ENCODE measurements at regions not wholly inside any gene's neighbourhood (a gene's known extent, or its start where the extent isn't known, plus 50 kb on each side); places are given as distances from the start of the nearest gene placed in this dataset.

DNA sequence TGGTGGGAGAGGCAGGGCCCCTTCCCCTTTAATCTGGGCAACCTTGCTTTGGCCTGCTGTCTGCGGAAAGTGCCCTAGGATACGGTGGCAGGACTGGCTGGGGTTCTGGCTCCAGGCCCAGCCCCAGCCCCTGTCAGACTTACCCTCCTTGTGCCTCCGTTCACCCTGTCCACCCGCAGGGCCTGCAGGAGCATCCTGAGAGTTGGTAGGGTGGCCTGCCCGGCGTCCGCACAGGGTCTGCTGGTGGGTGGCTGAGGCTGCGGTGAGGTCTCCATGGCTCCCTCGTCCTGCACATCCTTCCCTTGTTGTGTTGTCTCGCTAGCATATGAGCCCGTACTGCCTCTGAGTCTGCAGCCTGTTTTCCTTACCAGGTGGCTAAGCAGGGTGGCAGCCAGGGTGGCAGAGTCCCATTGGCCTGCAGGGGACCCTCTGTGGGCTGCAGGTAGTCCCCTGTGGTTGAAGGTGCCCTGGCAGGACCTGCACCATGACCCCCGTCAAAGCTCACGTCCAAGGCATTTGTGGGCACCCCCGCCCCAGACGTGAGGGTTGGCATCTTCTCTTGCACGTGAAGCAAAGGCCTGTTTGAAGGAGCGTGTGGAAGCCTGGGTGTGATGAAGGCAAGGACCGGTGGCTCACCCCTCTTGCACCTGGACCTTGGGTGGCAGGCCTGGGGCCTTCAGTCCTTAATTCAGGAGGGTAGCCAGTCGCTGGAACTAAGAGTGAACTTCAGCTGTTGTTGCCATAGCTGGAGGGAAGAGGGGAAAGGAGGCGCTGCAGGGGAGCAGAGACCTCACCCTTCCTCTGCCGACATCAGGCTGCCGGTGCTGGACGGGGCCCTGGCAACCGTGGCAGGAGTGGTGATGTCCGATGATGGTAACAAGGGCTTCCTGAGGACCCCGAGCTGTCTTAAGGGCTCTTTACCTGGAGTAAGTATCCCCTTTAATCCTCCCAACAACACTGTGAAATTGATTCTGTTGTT is 293.7 kb downstream of the SEC14L1 start:
- in situ Hi-C loops (cut with MboI; ENCODE audit: low pct_unique_long_range_greater_than_20kb, low sequenced_read_pairs, unreplicated experiment), result no loop called here

DNA sequence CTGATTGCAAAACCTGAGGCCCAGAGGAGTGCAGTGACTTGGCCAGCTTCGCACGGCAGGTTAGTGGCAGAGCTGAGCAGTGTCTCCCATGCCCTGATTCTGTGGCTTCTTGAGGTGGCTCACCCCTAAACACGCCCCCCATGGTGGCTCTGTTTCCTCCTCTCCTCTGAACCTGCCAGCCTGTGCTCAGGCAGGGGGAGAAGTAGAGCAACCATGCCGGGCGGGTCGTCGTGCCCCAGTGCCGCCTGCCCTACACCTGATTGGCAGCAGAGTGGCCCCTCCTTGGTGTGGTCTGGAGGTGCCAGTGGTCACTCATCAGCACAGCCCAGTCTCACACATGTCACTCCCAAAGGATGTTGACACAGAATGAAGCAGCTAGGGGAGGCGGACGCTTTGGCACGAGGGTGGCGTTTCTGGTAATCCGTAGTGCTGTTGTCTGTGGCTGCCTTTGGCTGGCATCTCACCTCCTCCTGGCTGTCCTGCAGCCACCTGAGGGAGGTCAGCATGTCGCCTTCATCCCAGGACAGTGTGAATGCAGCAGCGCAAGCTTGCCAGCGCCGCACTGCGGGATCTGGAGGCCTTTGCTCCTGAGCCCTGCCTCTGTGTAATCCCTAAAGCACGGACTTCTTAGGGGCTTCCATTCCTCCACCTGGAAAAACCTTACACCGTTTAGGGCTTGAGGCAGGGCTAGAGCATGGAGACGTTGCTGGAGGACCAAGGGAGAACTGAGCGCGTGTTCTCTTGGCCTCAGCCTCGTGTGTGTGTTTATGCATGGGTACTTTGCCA is 294.7 kb downstream of the SEC14L1 start:
- TF ChIP-seq, protein P1, sequence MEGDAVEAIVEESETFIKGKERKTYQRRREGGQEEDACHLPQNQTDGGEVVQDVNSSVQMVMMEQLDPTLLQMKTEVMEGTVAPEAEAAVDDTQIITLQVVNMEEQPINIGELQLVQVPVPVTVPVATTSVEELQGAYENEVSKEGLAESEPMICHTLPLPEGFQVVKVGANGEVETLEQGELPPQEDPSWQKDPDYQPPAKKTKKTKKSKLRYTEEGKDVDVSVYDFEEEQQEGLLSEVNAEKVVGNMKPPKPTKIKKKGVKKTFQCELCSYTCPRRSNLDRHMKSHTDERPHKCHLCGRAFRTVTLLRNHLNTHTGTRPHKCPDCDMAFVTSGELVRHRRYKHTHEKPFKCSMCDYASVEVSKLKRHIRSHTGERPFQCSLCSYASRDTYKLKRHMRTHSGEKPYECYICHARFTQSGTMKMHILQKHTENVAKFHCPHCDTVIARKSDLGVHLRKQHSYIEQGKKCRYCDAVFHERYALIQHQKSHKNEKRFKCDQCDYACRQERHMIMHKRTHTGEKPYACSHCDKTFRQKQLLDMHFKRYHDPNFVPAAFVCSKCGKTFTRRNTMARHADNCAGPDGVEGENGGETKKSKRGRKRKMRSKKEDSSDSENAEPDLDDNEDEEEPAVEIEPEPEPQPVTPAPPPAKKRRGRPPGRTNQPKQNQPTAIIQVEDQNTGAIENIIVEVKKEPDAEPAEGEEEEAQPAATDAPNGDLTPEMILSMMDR (IDR thresholded peaks at IDR 0.05; ENCODE audit: extremely low read depth, insufficient read depth, missing control alignments), result no peak
- no peak for DNase-seq (ENCODE audit: low spot score)
- in situ Hi-C loops (cut with MboI; ENCODE audit: low pct_unique_long_range_greater_than_20kb, low sequenced_read_pairs, unreplicated experiment), result no loop called here

More for the DNA sequence above, 293.7 kb downstream of the SEC14L1 start:
- DNase-seq (ENCODE audit: low spot score), result no peak
- TF ChIP-seq, protein P1 (IDR thresholded peaks at IDR 0.05; ENCODE audit: extremely low read depth, insufficient read depth, missing control alignments), result no peak

DNA sequence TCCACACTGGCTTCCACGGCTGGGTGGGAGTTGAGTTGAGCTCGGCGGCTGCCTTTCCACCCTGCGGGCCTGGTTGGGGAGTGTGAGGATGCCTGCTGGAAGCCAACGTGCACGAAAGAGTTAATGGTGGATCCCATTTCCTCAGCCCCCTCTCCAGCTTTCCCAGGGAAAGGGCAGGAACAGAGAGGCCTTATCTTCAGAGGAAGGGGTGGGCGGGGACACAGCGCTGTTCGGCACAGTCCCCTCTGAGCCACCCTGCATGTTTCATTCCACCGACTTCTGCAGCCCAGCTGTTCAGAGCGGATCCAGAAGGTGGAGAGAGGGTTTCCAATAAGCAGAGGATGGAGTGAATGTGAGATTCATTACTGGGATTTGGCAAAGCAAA is 295.3 kb downstream of the SEC14L1 start:
- TF ChIP-seq, protein P1 (IDR thresholded peaks at IDR 0.05; ENCODE audit: extremely low read depth, insufficient read depth, missing control alignments), result no peak
- in situ Hi-C loops (cut with MboI; ENCODE audit: low pct_unique_long_range_greater_than_20kb, low sequenced_read_pairs, unreplicated experiment), result no loop called here
- no peak for DNase-seq (ENCODE audit: low spot score)

DNA sequence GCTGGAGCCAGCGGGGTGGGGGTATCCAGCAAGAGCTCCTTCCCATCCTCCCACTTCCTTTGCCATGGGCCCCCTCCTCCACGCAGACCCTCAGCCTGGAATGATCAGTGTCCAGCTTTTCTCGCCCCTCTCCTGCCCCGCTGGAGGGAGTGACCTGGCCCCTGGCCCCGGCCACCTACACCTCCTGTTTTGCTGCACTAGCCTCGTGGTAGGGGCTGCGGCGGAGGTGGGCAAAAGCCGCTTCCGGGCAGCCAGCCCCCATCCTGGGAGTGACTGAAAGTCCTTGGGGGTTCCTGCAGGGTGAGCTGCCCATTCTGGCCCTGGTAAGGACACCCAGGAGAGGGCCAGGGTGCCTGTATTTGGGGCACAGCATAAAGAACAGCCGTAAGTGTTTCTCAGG is 295.7 kb downstream of the SEC14L1 start:
- DNase-seq (ENCODE audit: low spot score), result no peak
- TF ChIP-seq, protein P1 (IDR thresholded peaks at IDR 0.05; ENCODE audit: extremely low read depth, insufficient read depth, missing control alignments), result no peak
- in situ Hi-C loops (cut with MboI; ENCODE audit: low pct_unique_long_range_greater_than_20kb, low sequenced_read_pairs, unreplicated experiment), result no loop called here

DNA sequence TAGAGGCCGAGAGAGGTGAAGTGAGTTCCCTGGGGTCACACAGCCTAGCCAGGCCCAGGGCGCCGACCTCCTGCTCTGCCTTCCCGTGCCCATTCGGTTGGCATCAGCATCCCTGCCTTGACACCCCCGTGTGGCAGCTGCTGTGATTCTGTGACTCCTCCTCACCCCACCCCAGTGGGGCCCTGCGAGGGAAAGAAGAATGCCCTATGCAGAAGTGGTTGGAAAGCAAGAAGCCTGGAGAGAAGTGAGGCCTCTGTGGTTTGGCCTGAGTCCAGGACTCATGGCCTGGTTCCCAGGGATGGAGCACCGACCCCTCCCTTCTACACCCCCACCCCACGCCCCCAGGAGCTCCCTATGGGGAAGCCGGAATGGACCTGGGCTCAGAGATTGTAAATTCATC is 296.2 kb downstream of the SEC14L1 start:
- in situ Hi-C loops (cut with MboI; ENCODE audit: low pct_unique_long_range_greater_than_20kb, low sequenced_read_pairs, unreplicated experiment), result no loop called here
- TF ChIP-seq, protein P1 (IDR thresholded peaks at IDR 0.05; ENCODE audit: extremely low read depth, insufficient read depth, missing control alignments), result no peak
- DNase-seq (ENCODE audit: low spot score), result no peak

GRCh38 chr17:77437747-77438146 is 297.0 kb downstream of the SEC14L1 start:
- in situ Hi-C loops (cut with MboI; ENCODE audit: low pct_unique_long_range_greater_than_20kb, low sequenced_read_pairs, unreplicated experiment), result no loop called here
- TF ChIP-seq, protein P1 (IDR thresholded peaks at IDR 0.05; ENCODE audit: extremely low read depth, insufficient read depth, missing control alignments), result no peak
- DNase-seq (ENCODE audit: low spot score), result no peak

All from GM13977 (cell line).